SKM-1 treated with dmso at 0.1 percent for 144 hours (cell line): ENCODE measurements at regions not wholly inside any gene's neighbourhood (a gene's known extent, or its start where the extent isn't known, plus 50 kb on each side); places are given as distances from the start of the nearest gene placed in this dataset.

Source experiments
- DNase-seq: peaks from one replicate; lab custom pipeline; 2025; ENCODE audit not compliant: unreplicated experiment; lab: John Stamatoyannopoulos, UW

- DNase-seq, result no peak
Measured at GRCh38 chr5:43941806-43942205, 338.8 kb downstream of the NNT start.

DNA sequence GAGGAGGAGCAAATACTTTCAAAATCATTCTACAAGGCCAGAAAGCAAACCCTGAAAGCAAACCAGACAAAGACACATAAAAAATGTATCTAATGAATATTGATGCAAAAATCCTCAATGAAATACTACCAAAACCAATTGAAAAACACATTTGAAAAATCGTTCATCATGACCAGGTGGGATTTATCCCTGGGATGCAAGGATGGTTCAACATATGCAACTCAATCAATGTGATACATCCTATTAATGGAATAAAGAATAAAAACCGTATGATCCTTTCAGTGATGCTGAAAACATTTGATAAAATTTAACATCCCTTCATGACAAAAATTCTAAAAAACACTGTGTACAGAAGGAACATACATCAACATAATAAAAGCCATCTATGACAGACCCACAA, 337.6 kb downstream of the NNT start:
- no peak for DNase-seq

DNA sequence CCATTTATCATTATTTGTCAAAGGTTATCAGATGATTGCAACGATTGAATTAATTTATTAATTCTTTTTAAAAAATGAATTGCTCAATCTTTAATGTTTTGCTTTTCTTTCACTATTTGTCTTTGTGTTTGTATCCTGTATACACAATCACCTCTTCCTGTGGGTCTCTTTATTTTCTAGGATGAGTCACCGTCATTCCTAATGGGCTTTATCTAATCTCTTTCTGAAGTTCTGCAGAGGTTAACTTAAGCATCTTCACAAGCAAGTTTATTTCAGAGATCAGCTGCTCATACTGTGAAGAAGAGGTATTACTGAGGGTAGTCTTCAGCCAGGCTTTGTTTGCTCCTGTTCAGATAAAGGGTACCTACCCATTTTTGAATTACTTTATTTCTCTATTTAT, 323.9 kb downstream of the NNT start:
- no peak for DNase-seq

DNA sequence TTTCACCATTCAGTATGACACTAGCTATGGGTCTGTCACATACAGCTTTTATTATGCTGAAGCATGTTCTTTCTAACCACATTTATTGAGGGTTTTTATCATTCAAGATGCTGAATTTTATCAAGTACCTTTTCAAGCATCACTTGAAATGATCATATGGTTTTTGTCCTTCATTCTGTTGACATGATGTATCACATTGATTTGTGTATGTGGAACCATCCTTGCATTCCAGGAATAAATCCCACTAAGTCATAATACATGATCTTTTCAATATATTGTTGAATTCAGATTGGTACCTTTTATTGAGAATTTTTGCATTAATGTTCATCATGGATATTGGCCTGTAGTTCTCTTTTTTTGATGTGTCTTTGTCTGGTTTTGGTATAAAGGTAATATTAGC, 317.4 kb downstream of the NNT start:
- DNase-seq, result no peak

DNA sequence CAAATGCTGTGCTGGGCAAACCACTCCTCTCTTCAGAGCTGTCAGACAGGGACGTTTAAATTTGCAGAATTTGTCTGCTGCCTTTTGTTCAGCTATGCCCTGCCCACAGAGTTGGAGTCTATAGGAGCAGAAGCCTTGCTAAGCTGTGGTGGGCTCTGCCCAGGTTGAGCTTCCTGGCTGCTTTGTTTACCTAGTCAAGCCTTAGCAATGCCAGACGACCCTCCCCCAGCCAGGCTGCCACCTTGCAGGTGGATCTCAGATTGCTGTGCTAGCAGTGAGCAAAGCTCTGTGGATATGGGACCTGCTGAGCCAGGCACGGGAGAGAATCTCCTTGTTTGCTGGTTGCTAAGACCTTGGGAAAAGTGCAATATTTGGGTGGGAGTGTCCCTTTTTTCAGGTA, 314.9 kb downstream of the NNT start:
- DNase-seq, result no peak

- DNase-seq, result no peak
Measured at GRCh38 chr5:43903129-43903528, 300.1 kb downstream of the NNT start.

DNA sequence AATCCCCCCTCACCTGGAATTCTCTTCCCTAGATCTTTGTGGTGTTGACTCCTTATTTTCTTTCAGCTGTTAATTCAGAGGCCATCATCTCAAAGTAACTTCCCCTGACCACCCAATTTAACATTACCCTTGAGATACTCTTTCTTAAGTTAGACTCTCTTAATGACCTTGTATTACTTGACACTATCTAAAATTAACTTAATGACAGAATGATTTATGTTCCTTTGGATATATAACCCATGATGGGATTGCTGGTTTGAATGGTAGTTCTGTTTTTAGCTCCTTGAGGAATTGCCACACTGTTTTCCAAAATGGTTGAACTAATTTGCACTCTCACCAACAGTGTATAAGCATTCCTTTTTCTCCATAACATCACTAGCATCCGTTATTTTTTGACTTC, 298.0 kb downstream of the NNT start:
- DNase-seq, result no peak

DNA sequence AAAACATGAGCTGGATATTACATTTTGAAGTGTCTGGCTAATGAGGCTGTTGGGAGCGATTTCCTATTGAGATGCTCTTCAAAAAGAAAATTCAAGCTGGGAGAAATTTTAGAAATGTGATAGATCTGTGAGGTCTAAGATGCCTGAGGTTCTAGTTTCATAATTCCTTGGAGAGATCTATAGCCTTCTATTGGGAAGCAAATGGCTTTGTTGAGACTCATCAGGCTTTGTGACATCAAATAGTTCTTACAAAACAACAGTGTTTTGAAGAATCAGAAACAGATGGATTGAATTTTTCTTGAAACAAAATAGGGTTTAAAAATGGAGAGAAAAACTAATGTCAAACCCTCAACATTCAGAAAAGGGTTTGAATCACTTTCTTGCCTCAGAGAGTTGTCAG, 292.9 kb downstream of the NNT start:
- no peak for DNase-seq

DNA sequence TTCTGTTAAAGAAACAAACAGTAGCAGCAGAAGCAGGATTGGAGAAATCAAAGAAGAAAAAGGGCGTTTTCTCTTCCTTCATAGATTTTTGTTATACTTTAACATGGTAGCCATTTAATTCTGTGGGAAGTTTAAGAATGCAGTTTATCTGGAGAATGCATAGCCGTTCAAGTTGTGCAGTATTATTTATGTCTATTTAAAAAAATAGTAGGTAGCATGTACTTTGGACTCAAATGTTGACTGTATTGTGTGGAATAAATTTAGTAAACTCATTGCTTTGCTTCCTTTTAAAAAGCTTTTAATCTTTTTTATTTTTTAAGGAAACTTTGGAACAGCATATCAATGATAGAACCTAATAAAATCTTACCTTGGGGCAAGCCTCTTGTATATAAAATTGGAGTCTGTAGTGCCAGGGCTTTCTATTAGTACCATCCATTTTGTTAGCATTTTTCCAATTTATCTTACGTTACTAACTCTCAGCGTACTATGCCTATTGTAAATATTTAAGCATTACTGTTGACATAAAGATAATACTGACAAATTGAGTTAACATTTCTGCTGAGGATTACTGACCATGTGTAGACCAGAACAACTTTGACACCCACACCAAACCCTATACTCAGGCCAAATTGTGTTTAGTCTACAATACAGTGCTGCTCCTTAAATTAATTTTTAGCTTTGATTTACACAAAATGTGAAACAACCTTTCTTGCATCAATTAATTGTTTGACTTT, 291.1 kb downstream of the NNT start:
- no peak for DNase-seq

DNA sequence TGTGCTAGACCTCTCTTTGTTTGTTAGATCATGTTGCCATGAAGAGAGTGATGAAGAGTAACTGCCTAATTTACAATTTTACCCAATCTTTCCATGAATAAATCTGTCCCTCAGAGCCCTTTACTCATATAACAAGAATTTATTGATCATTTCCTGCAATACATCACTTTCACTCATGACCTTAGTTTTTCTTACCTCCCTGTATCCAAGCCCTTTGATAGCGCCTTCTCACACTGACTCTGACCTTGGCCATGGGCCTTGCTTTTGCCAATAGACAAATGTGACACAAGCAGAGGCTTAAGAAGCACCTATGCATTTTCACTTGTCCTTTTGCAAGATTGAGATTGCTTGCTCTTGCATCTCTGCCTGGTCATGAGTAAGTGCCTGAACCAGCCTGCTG, 288.1 kb downstream of the NNT start:
- DNase-seq, result no peak

DNA sequence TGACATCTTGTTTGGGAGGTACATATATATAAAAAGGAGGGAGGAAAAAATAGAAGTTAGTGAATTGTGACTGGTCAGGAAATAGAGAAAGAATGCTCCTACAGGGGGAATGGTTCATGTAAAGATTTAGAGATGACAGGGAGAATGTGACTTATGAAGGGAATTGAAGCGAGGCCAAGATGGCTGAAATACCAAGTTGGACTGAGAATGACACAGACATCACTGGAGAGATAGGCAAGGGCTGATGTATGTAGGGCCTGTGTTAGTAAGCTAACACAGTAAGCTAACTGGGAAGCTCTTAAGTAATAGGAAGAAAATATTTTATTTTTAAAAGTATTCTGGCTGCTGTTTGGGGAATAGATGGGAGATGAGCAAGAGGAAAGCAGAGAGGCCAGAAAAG, 286.3 kb downstream of the NNT start:
- DNase-seq, result no peak

GRCh38 chr5:43875741-43876140, 272.8 kb downstream of the NNT start:
- no peak for DNase-seq

DNA sequence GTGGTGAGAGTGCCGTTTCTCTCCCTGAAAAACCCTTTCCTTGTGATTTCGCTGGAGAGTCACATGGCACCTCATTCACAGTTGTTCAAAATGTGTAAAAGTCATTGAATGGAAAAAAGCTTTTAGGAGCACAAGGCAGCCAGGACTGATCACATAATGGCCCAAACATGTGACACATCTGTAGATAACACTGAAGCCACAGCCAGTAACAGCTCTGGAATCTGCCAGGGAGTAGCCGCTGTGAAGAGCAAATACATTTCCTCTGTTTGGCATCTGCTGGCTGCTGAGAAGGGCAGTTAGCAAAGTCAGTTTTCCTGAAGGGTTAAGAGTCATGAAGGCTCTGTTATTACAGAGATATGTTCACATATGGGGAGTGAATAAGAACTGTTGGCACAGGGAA, 271.8 kb downstream of the NNT start:
- no peak for DNase-seq

DNA sequence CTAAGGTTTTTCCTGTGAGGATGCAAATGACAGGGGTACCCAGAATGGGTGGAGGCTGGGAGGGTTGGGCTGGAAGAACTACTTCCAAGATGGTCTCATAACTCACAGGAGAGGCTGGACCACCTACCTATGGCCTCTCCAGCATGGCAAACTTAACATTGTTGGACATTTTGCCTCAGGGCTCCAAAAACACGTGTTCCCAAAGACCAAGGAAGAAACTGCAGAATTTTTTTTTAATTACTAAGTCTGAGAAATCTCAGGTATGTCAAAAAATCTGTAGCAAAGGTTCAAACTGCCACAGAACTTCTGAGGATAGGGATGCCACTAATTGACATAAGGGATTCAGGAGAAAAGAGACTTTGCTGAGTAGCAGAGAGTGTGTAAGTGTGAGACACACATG, 270.8 kb downstream of the NNT start:
- DNase-seq, result no peak

- DNase-seq, result no peak
Measured at GRCh38 chr5:43859309-43859708, 256.3 kb downstream of the NNT start.

- DNase-seq, result no peak
Measured at GRCh38 chr5:43855452-43855851, 252.5 kb downstream of the NNT start.

DNA sequence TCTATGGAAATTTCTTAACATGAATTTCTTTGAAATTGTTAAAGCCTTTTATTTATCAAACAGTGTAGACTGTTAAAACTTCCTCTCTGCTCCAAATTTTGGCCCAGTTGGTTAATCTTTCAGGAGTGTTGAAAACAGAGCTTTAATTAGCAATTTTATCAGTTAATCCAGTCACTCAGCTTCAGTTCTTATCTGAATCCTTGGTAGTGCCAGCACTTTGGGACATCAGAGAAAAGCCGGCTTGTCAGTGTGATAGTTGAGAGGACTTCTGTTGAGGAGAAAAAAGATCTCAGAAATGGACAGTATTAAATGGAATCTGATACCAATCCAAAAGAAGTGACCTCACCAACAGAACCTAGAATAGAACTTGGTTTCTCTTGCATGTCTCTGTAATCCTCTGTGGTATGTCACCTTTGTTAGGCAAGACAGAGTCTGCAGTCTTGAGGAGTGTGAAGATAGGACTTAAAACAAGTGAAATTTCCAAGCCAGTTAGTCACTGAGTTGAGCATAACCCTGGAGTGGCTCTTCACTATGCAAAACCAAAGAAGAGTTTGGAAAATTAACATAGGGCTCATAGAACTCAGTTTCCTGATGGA, 251.8 kb downstream of the NNT start:
- no peak for DNase-seq

GRCh38 chr5:43852279-43852678, 249.3 kb downstream of the NNT start:
- DNase-seq, result no peak

DNA sequence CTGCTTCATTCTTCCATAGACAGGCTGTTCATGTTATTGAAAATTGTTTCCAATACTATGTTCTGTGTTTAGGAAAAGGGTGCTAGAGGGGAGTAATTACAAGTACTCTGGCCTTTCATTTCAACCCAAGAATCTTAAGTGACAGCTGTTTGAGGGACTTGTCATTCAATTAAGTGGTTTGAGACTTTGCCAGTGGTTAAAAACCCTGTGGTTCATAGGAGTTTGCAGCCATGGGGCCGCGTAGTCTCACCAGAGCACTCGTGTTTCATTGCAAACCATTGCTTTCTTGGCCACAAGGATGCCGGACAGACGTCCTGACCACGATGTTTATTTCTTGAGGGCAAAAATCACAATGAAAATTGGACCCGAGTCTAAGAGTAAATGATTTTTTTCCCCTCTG, 248.8 kb downstream of the NNT start:
- DNase-seq, result no peak

GRCh38 chr5:43840424-43841125, 237.6 kb downstream of the NNT start:
- DNase-seq, result no peak

GRCh38 chr5:43839218-43839617, 236.2 kb downstream of the NNT start:
- DNase-seq, result no peak

DNA sequence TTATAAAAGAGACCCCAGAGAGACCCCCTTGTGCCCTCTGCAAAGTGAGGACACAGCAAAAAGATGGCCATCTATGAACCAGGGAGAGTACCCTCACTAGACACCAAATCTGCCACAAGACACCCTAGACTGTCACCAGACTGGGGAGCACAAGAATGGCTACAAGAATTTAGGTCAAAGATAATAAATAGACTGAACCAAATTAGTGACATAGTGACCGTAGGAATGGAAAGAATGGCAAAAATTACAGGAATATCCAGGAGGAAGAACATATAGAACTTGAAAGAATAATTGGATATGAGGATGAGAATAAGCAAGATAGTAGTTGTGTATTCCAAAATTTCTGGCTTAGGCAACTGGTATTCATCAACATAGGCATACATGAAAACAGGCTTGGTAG, 235.0 kb downstream of the NNT start:
- DNase-seq, result no peak

DNA sequence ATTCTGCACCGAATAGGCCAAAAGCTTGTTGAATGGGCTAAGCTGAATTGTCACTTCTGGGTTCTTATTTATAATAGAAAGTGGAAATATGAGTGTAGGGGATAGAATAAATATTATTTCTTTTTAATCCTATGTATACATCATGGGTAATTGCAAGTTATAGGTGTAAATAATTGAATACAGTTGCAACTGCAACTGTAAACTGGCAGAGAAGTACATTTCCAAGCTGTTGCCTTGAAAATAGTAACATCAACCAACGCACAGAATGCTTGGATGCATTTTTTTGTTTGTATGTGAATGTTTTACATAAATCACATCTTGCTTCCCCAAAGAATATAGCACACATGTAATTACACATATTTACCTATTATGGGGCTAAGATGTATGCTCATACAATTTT, 234.1 kb downstream of the NNT start:
- DNase-seq, result no peak
